Lung (tissue), 11 donors: ENCODE measurements at regions not wholly inside any gene's neighbourhood (a gene's known extent, or its start where the extent isn't known, plus 50 kb on each side); places are given as distances from the start of the nearest gene placed in this dataset.

ENCODE experiments used
- ATAC-seq: fragments of 200-7000 bp; cut with Tn5 transposase; one replicate; pipeline ENCODE4 v1.9.1; 2020; ENCODE audit warnings: moderate number of reproducible peaks; ENCODE audit not compliant: insufficient read depth, low FRiP score
- DNase-seq, 3 donors: peaks; one replicate each; pipeline ENCODE4 v3.0.0-alpha.2; 2013 to 2017
- H3K27ac ChIP-seq, 2 donors: one replicate each; pipeline ENCODE4 v1.5.1; 2013; ENCODE audit warnings: mild to moderate bottlenecking in 2 of 2, moderate library complexity in 2 of 2, control low read depth in 1 of 2, inconsistent platforms in 1 of 2, low read depth in 1 of 2, low read length in 1 of 2
- H3K27me3 ChIP-seq, 3 donors: one replicate each; pipeline ENCODE4 v1.5.1; 2013; ENCODE audit warnings: low read length in 2 of 3; ENCODE audit not compliant: control insufficient read depth in 3 of 3, insufficient read depth in 3 of 3
- H3K36me3 ChIP-seq, 4 donors: one replicate each; pipeline ENCODE4 v1.5.1; 2013; ENCODE audit warnings: low read length in 4 of 4, mild to moderate bottlenecking in 1 of 4, moderate library complexity in 1 of 4; ENCODE audit not compliant: control insufficient read depth in 4 of 4, insufficient read depth in 4 of 4
- H3K4me1 ChIP-seq, 5 donors: one replicate each; pipeline ENCODE4 v1.5.1; 2013; ENCODE audit warnings: low read length in 5 of 5, mild to moderate bottlenecking in 2 of 5, moderate library complexity in 1 of 5; ENCODE audit not compliant: control insufficient read depth in 5 of 5, insufficient read depth in 5 of 5
- H3K4me3 ChIP-seq: one replicate; pipeline ENCODE4 v1.5.1; 2013; ENCODE audit warnings: mild to moderate bottlenecking, control low read depth, moderate library complexity
- H3K9ac ChIP-seq, 2 donors: one replicate each; pipeline ENCODE4 v1.5.1; 2013; ENCODE audit warnings: low read length in 2 of 2, control low read depth in 1 of 2; ENCODE audit not compliant: insufficient read depth in 1 of 2
- H3K9me3 ChIP-seq, 4 donors: one replicate each; pipeline ENCODE4 v1.5.1; 2013; ENCODE audit warnings: low read length in 3 of 4, mild to moderate bottlenecking in 1 of 4, moderate library complexity in 1 of 4; ENCODE audit not compliant: control insufficient read depth in 4 of 4, insufficient read depth in 3 of 4
- CTCF ChIP-seq: IDR thresholded peaks from 2 replicates; pipeline ENCODE4 v1.5.1; 2012; ENCODE audit warnings: mild to moderate bottlenecking; ENCODE audit errors: control extremely low read depth, extremely low read depth
- WGBS, 2 donors: extraction: QIAGEN DNeasy Blood & Tissue Kit; methylation state at CpG; one replicate each; pipeline ENCODE4 v1.1.7; 2013; 5-methylcytosine and 5-hydroxymethylcytosine counted together
- donor health status: control.
- donor health status: control.
- donor health status: Bipolar disorder and iron deficiency.
- donor health status: healthy.
- donor health status: DM: yes; HTN: yes; CAD: no.

GRCh38 chr6:144345451-144345850 lies 60.3 kb downstream of the UTRN start:
- Histone ChIP-seq H3K27ac (peak overlapping the region in 1 of 2 donors; percentile 22), H3K36me3 (peaks cover 0 to 3% (median 0%) of the 10 kb centered on the region in 4 donors), H3K4me3 (no peak overlapping the region), H3K4me1 (peaks cover 0 to 27% (median 18%) of the 10 kb centered on the region in 5 donors), H3K9me3 (no peaks in the 10 kb centered on the region), H3K9ac (no peak overlapping the region), H3K27me3 (no peaks in the 10 kb centered on the region)
- ATAC-seq, result no peak
- no peak for DNase-seq
- 92 to 93% methylated on average over 4 of the region's 4 CpGs for WGBS, 2 donors
- no peak for TF ChIP-seq CTCF

- TF ChIP-seq CTCF, result no peak
- 65 to 67% methylated on average over 11 of the region's 11 CpGs for WGBS, 2 donors
- Histone ChIP-seq H3K36me3 (peaks cover 0 to 3% (median 0%) of the 10 kb centered on the region in 4 donors), H3K27me3 (no peaks in the 10 kb centered on the region), H3K4me3 (no peak overlapping the region), H3K9me3 (no peaks in the 10 kb centered on the region), H3K27ac (peak overlapping the region in 1 of 2 donors; percentile 23), H3K9ac (no peak overlapping the region), H3K4me1 (peaks cover 0 to 29% (median 10%) of the 10 kb centered on the region in 5 donors)
- ATAC-seq (no peak), DNase-seq (no peak)
Measured at GRCh38 chr6:144346719-144347447, 61.7 kb downstream of the UTRN start.

GRCh38 chr6:144347448-144347759 lies 62.3 kb downstream of the UTRN start:
- DNase-seq, result no peak
- no peak for TF ChIP-seq CTCF
- peaks cover 0 to 29% (median 11%) of the 10 kb centered on the region in 5 donors for H3K4me1 ChIP-seq
- no peaks in the 10 kb centered on the region for H3K9me3 ChIP-seq
- no peak for ATAC-seq
- peak overlapping the region in 1 of 2 donors; percentile 23 for H3K27ac ChIP-seq
- H3K4me3 ChIP-seq, result no peak overlapping the region
- peaks cover 0 to 3% (median 0%) of the 10 kb centered on the region in 4 donors for H3K36me3 ChIP-seq
- no peaks in the 10 kb centered on the region for H3K27me3 ChIP-seq
- no peak overlapping the region for H3K9ac ChIP-seq

GRCh38 chr6:144347933-144348332 lies 62.8 kb downstream of the UTRN start:
- H3K27ac ChIP-seq, result no peak overlapping the region

More at GRCh38 chr6:144347933-144348332, 62.8 kb downstream of the UTRN start:
- no peak overlapping the region for H3K4me3 ChIP-seq
- 90 to 92% methylated on average over 5 of the region's 5 CpGs for WGBS, 2 donors
- H3K27me3 ChIP-seq, result no peaks in the 10 kb centered on the region
- DNase-seq, result no peak
- peaks cover 0 to 3% (median 0%) of the 10 kb centered on the region in 4 donors for H3K36me3 ChIP-seq
- H3K4me1 ChIP-seq, result peaks cover 0 to 30% (median 10%) of the 10 kb centered on the region in 5 donors
- no peaks in the 10 kb centered on the region for H3K9me3 ChIP-seq
- TF ChIP-seq CTCF, result no peak
- no peak overlapping the region for H3K9ac ChIP-seq
- ATAC-seq, result no peak
